SW480 (cell line): ENCODE measurements at regions not wholly inside any gene's neighbourhood (a gene's known extent, or its start where the extent isn't known, plus 50 kb on each side); places are given as distances from the start of the nearest gene placed in this dataset.

ENCODE experiments used
- DNase-seq: peaks from one replicate; pipeline ENCODE4 v3.0.0-alpha.2; 2016; ENCODE audit warnings: low spot score

GRCh38 chr2:111652038-111652437, 232.0 kb downstream of the ANAPC1 start:
- DNase-seq, result no peak

GRCh38 chr2:111652681-111653080, 231.3 kb downstream of the ANAPC1 start:
- no peak for DNase-seq

DNA sequence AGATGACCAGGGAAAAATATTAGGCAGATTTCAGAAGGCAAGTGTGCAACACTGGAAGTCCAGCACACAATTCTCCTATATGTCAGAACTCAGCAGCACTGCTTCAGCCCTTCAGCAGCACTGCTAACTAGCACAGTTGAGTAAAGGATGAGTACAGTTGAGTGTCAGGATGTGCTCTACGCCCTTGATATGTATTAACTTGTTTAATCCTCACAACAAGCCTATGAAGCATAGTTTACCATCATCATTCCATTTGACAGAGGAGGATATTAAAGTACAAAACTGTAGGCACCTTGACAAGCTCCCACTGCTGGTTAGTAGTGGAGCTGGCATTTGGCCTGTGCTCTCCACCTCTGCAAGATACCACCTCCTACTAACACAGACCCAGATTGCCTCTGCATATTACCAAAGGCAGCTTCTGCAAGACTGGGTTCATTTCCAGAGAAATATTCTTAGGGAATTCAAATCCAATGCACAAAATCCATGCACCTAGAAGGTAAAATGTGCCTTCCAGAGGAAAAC, 230.8 kb downstream of the ANAPC1 start:
- DNase-seq, result peak; percentile 22

DNA sequence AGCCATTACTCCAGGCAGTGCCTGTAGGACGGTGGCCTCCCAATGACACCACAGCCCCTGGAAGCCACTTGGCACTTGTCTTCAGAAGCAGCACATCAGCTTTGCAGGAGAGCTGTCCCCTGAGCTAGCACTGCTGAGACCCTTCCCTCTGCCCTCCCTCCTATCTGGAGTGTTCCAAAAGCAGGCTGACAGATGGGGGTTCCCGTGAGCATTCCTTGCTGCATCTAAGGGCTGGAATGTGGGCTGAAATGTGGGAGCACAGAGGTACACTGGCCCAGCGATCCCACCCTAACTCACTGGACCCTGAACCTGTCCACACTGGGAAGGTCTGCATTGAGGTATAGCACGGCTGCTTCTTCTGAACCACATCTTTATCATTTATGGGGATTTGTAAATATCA, 230.1 kb downstream of the ANAPC1 start:
- no peak for DNase-seq

DNA sequence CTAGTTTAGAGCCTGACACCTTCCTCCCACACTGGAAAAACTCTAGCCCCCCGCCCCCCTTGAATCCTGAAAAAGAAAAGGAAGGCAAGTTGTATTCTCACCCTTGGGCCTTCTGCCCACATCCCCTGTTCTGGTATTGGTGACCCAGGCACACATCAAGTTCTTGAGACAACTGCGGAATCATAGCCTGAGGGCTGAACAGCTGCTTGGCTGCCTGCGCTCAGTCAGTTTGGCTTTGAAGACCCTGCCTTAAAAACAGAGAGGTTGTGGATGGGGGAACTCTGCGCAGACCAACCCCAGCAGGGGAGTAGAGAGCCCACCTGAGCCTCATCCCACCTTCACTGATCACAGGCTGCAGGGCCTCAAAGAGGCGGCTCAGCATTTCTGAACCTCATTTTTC, 229.2 kb downstream of the ANAPC1 start:
- DNase-seq, result no peak

GRCh38 chr2:111656436-111656835, 227.6 kb downstream of the ANAPC1 start:
- no peak for DNase-seq

DNA sequence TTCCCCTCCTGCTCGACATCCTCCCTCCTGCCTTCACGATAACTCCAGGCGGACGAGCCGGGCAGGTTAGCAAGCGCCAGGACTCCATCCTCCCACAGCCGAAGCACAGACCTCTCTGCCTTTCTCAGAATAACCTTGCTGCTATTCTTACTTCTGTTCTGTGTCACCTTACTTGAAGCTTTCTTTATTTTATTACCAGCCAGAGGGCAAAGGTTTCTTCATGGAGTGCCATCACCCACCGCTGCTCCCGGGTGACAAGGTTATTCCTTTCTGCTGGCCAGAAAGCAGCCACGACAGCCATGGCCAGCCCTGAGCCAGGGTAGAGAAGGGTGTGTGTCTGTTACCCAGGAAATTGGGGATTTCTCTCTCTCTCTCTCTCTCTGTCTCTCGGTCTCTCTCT, 227.1 kb downstream of the ANAPC1 start:
- no peak for DNase-seq

GRCh38 chr2:111657351-111657975, 226.5 kb downstream of the ANAPC1 start:
- no peak for DNase-seq

DNA sequence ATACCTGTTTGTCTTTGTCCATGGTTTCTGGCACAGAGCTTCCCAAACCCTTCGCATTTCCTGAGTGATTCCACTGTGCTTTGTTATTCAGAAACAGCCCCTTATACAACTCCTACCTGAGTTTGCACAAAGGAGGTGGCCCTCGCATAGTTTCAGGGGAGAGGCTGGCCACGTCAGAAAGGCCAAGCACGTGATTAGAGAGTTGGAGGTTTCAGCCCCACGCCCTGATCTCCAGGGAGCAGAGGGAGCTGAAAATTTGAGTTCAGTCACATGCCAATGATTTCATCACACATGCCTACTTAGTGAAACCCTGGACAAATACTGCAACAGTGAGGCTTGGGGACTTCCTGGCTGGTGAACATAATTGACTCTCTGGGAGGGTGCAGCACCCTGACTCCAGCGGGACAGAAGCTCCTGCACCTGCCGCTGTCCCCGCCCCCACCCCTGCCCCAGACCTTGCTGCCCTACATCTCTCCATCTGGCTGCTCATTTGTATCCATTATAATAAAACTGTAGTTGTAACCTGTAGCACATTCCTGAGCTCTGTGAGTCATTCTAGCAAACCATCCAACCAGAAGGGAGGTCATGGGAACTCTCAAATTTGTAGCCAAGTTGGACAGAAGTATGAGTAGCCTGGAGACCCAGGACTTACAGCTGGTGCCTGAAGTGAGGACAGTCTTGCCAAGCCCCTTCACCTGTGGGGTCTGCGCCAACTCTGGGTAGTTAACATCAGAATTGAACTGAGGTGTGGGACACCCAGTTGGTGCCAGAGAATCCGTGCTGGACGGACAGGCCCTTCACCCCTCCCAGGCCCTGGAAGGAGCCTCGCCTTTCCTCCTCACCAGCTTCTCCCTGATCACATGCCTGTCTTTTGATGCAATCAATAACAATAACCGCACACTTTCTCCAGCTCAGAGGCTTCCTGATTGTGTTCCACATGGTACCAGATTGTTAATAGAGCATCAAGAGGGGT, 224.3 kb downstream of the ANAPC1 start:
- DNase-seq, result peak; percentile 99

DNA sequence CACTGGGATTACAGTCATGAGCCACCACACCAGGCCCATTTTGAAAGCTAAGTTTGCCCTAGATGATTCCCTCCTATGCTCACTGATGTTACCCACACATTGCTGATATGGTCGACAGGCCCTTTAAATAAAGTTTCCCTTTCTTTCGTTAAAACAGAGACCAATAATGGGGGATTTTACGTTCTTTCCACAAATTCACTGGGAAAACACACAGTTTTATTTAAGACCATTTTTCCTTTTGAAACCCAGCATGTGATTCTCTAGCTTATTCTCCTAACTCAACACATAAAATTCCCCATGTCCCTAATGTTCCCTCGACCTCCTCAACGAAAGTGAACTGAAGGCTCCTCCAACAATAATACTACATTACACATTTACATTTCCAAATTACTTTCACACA, 223.2 kb downstream of the ANAPC1 start:
- no peak for DNase-seq

DNA sequence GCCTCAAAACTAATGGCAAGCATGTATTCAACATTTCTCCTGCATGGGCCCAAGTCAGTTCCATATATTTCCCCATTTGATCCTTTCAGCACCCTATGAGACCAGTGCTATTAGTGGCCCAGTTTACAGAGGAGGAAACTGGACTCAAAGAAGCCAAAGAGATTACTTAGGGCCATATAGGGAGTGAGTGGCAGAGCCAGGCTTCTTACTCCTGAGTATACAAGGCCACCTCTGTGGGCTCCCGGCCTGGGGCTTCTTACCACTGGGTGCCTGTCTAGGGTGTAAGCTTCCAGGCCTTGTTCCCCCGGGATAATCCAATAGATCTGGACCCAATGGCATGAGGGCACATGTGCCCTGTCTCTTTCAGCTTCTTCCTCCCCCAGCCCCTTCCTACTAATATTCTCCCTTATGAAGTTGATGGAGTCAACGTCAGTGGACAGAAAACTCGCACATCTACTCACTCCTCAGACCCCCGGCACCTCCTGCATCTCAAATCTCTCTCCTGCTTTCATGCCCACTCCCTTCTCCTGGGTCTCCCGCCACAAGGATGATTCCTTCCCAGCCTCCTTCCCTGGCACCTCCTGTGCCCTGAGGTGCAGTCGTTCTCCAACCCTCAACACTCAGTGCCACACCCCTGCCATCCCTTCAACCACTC, 222.6 kb downstream of the ANAPC1 start:
- no peak for DNase-seq

GRCh38 chr2:111662039-111662770, 221.8 kb downstream of the ANAPC1 start:
- no peak for DNase-seq

DNA sequence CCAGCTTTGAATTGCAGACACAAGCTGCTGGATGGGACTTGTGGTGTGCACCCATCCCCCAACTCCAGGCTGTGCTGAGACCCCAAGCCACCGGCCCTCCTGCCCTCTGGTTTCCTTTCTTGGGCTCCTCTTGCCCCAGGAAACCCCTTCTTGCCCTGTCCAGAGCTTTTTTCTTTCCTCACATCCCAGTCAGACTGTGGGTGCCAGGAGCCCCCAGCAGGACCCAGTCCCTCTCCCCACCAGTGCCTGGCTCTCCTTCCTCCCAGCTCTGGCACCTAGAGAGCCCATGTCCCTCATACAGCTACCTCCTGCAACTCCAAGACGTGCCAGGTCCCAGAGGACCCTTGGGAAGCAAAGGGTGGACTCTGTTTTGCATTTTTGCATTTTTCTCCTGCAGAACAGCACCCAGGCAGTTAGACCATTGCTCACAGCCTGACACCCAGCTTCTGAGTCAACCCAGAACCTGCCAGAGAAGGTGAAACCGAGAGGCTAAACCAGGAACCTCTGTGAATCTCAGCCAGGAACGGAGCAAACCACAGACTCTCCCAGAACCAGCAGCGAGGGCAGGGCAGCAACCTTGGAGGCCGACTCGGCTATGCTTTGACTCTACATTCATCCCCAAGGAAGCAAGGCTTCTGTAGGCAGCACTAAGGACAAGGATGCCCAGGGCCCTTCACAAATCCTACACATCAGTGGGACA, 221.1 kb downstream of the ANAPC1 start:
- DNase-seq, result no peak

- DNase-seq, result no peak
Measured at GRCh38 chr2:111663471-111664274, 220.3 kb downstream of the ANAPC1 start.

- no peak for DNase-seq
Measured at GRCh38 chr2:111664275-111664850, 219.6 kb downstream of the ANAPC1 start.

- no peak for DNase-seq
Measured at GRCh38 chr2:111665011-111665410, 219.0 kb downstream of the ANAPC1 start.

DNA sequence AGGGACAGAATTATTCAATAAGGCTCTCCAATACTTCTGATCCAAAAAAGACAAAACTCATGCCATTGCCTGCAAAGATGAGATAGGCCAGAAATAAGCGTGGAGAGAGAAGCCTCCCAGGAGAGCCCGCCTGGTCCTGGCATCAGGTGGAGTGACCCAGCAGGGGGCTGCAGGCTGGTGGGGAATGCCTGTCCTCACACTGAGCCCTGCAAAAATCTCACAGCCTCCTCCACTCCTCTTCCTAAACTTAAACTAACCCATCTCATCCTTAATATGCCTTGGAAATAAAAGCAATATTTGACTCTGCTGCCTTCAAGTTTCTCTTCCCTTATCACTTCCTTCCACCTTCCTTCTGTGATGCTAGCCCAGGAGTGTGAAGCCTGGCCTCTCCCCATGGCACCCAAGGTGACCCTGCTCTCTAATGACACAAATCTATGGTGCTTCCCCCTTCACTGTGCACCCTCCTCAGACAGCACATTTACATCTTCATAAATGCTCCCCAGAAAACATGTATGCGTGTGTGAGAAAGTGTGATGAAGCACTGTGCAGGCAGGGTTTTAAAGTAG, 218.4 kb downstream of the ANAPC1 start:
- DNase-seq, result no peak

- DNase-seq, result no peak
Measured at GRCh38 chr2:111666160-111666559, 217.8 kb downstream of the ANAPC1 start.

GRCh38 chr2:111667001-111667400, 217.0 kb downstream of the ANAPC1 start:
- DNase-seq, result no peak
